ENCODE measurements at regions not wholly inside any gene's neighbourhood (a gene's known extent, or its start where the extent isn't known, plus 50 kb on each side); places are given as distances from the start of the nearest gene placed in this dataset.
"Not testable (repeated sequence)": the region's sequence is repeated elsewhere in the genome, so short reads cannot be mapped to it uniquely, and the experiment has no call there.

DNA sequence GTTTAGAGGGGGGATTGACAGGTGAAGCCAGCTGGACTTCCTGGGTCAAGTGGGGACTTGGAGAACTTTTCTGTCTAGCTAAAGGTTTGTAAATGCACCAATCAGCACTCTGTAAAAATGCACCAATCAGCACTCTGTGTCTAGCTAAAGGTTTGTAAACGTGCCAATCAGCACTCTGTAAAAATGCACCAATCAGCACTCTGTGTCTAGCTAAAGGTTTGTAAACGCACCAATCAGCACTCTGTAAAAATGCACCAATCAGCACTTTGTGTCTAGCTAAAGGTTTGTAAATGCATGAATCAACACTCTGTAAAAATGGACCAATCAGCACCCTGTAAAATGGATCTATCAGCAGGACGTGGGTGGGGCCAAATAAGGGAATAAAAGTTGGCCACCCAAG, 120.1 kb upstream of the AGTR1 start:
- not testable (repeated sequence) for DNase-seq (ENCODE audit: low spot score in 2 of 2); H3K9me3 Mint-ChIP-seq; ATAC-seq; H3K27ac Mint-ChIP-seq; H3K36me3 Mint-ChIP-seq

DNA sequence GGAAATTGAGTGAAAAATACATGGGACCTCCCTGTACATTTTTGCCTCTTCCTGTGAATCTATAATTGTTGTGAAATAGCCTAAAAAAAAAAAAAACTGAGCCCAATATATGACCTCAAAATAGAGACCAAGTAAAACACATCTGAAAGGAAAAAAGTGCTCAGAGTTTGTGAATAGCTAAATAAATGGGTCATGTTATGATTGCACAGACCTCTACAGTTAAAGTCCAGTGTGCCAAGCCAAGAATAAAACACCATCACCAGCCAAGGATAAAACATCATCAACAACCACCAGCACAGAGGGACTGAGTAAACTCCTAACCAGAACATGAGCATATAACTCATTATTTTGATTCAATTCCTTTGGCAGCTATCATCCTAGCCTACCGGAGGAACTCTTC, 115.6 kb upstream of the AGTR1 start:
- no peak for DNase-seq (ENCODE audit: low spot score in 2 of 2)
- no peak for ATAC-seq
- no peak overlapping the region for H3K27ac Mint-ChIP-seq
- no peaks in the 10 kb centered on the region for H3K36me3 Mint-ChIP-seq
- H3K9me3 Mint-ChIP-seq: no peaks in the 10 kb centered on the region

GRCh38 chr3:148583793-148584192, 113.9 kb upstream of the AGTR1 start:
- ATAC-seq (no peak), DNase-seq (ENCODE audit: low spot score in 2 of 2) (no peak)
- Mint-ChIP-seq H3K27ac (no peak overlapping the region), H3K36me3 (no peaks in the 10 kb centered on the region), H3K9me3 (no peaks in the 10 kb centered on the region)

- Mint-ChIP-seq H3K36me3 (no peaks in the 10 kb centered on the region), H3K9me3 (no peaks in the 10 kb centered on the region), H3K27ac (no peak overlapping the region)
- DNase-seq (ENCODE audit: low spot score in 2 of 2): no peak
- no peak for ATAC-seq
Observed at GRCh38 chr3:148584438-148584837, 113.3 kb upstream of the AGTR1 start.

- ATAC-seq: no peak
- Mint-ChIP-seq H3K9me3 (no peaks in the 10 kb centered on the region), H3K27ac (no peak overlapping the region), H3K36me3 (no peaks in the 10 kb centered on the region)
- DNase-seq (ENCODE audit: low spot score in 2 of 2): no peak
Observed at GRCh38 chr3:148585671-148586379, 111.9 kb upstream of the AGTR1 start.

- Mint-ChIP-seq H3K36me3 (no peaks in the 10 kb centered on the region), H3K27ac (no peak overlapping the region), H3K9me3 (no peaks in the 10 kb centered on the region)
- ATAC-seq: no peak
- no peak for DNase-seq (ENCODE audit: low spot score in 2 of 2)
Observed at GRCh38 chr3:148588291-148588690, 109.4 kb upstream of the AGTR1 start.

DNA sequence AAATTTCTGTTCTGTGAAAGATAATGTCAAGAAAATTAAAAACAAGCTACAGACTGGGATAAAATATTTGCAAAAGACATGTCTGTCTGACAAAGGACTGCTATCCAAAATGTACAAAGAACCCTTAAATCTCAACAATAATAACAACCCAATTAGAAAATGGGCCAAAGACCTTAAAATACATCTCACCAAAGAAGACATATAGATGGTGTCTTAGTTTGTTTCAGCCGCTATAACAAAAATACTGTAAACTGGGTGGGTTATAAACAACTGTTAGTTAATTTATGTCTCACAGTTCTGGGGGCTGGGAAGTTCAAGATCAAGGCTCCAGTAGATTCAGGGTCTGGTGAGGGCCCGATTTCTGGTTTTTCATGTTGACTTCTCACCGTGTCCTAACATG, 106.2 kb upstream of the AGTR1 start:
- no peak for DNase-seq (ENCODE audit: low spot score in 2 of 2)
- peaks cover 0 to 4% of the 10 kb centered on the region in 2 donors for H3K9me3 Mint-ChIP-seq

DNA sequence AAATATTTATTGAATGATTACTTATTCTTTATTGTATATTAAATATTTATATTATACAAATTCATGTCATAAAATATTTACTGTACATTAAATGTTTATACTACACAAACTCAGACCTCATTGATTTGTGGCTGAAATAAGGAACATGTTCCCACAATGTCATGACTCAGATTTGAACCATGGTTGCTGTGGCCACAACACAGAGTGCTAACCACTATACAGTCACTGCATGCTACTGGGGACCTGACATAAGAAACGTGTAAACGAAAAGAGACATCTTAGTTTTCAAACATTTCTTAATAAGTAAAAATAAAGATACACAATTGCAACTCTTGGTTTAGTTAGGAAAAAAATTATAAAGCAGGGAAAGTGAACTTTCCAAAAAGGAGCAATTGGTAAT, 99.1 kb upstream of the AGTR1 start:
- no peak overlapping the region for H3K27ac Mint-ChIP-seq
- no peak for DNase-seq (ENCODE audit: low spot score in 2 of 2)
- ATAC-seq: no peak
- H3K9me3 Mint-ChIP-seq: peaks cover 4 to 5% of the 10 kb centered on the region in 2 donors
- no peaks in the 10 kb centered on the region for H3K36me3 Mint-ChIP-seq

More for the DNA sequence above, 106.2 kb upstream of the AGTR1 start:
- Mint-ChIP-seq H3K27ac (no peak overlapping the region), H3K36me3 (no peaks in the 10 kb centered on the region)
- ATAC-seq: no peak

DNA sequence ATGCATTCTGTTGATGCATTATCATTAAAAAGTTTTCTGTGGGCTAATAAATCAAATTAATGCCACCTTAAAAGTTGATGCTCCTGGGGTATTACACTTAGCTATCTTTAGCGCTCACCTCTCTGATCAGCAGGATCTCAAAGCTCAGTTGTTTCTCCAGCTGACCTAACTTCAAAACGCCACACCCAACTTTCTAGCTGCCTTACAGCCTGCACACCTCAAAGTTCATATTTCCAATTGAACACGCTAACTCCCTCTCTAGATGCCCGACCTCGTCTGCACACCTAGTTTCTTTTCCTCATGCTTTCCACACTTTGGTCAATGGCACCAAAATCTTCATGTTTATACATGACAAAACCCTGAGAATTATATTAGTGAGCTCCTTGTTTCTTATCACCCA, 98.2 kb upstream of the AGTR1 start:
- Mint-ChIP-seq H3K36me3 (no peaks in the 10 kb centered on the region), H3K9me3 (peaks cover 4 to 5% of the 10 kb centered on the region in 2 donors), H3K27ac (no peak overlapping the region)
- DNase-seq (ENCODE audit: low spot score in 2 of 2): no peak
- no peak for ATAC-seq

- Mint-ChIP-seq H3K27ac (no peak overlapping the region), H3K36me3 (no peaks in the 10 kb centered on the region), H3K9me3 (peaks cover 4 to 5% of the 10 kb centered on the region in 2 donors)
- ATAC-seq (no peak), DNase-seq (ENCODE audit: low spot score in 2 of 2) (no peak)
Observed at GRCh38 chr3:148600440-148600839, 97.3 kb upstream of the AGTR1 start.

DNA sequence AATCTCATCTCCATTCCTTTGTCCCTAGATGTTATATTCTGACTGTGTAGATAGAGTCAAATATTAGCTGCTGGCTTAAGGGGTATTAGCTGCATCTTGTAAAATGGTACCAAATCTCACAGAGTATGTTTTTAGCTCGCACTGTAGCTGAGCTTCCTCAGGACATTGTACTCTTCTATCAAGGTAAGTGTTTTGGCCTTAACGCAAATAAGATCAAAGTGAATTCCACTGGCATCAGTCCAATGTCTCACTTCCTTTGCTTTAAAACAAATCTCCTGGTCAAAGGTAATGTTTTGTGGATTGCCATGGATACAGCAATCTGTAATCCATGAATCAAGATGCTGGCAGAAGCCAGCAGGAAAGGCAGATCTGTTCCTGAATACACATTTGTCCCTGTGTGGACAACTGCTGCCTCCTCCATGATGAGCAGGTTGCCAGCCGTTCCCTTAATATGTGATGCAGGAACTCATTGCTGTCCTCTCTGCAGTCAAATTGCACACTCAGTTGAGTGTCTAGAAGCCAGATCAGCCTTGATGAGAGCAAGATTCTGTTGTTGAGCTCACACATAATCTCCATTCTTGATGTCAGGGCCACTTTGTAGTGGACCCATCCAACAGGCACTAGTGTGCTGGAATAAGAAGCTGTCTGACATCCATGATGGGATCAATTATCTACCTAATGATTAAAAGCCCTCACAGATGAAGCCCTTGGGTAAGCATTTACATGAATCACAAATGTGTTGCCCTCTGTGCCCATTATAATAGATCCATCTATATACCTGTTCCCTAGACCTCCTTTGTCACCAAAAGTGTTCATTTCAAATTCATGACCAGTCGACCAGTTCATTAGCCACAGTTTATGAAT, 96.6 kb upstream of the AGTR1 start:
- no peak for ATAC-seq
- Mint-ChIP-seq H3K27ac (no peak overlapping the region), H3K36me3 (no peaks in the 10 kb centered on the region)

GRCh38 chr3:148601766-148602685, 95.7 kb upstream of the AGTR1 start:
- peaks cover 0 to 5% of the 10 kb centered on the region in 2 donors for H3K9me3 Mint-ChIP-seq
- no peaks in the 10 kb centered on the region for H3K36me3 Mint-ChIP-seq
- ATAC-seq (no peak), DNase-seq (ENCODE audit: low spot score in 2 of 2) (no peak)
- H3K27ac Mint-ChIP-seq: no peak overlapping the region

More for the DNA sequence above, 96.6 kb upstream of the AGTR1 start:
- H3K9me3 Mint-ChIP-seq: peaks cover 4 to 5% of the 10 kb centered on the region in 2 donors
- no peak for DNase-seq (ENCODE audit: low spot score in 2 of 2)

- ATAC-seq (no peak), DNase-seq (ENCODE audit: low spot score in 2 of 2) (no peak)
- peaks cover 5% of the 10 kb centered on the region in 2 donors for H3K9me3 Mint-ChIP-seq
- H3K36me3 Mint-ChIP-seq: no peaks in the 10 kb centered on the region
- H3K27ac Mint-ChIP-seq: no peak overlapping the region
Observed at GRCh38 chr3:148604270-148605085, 93.2 kb upstream of the AGTR1 start.

- Mint-ChIP-seq H3K36me3 (no peaks in the 10 kb centered on the region), H3K9me3 (peaks cover 5% of the 10 kb centered on the region in 2 donors), H3K27ac (no peak overlapping the region)
- DNase-seq (ENCODE audit: low spot score in 2 of 2) (no peak), ATAC-seq (no peak)
Observed at GRCh38 chr3:148605521-148605920, 92.2 kb upstream of the AGTR1 start.

DNA sequence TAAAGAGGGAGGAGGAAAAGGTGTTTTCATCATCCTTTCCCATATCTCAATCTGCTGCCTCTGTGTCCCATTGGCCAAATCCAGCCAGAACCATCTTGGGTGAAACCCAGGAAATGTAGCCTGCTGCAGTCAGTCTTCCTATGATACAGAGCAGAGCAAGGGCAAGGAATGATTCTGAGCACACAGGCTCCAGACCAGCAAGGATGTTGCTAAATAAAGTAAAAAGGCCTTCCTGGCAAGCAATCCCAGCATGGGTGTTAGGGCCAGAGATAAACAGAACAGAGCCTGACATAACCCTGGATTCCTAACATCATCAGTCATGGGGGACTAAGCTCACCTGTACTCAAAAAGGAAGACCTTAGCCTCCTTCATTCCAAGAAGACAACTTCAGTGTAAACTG, 90.7 kb upstream of the AGTR1 start:
- H3K9me3 Mint-ChIP-seq: peaks cover 0 to 5% of the 10 kb centered on the region in 2 donors
- DNase-seq (ENCODE audit: low spot score in 2 of 2) (no peak), ATAC-seq (no peak)
- H3K36me3 Mint-ChIP-seq: no peaks in the 10 kb centered on the region
- H3K27ac Mint-ChIP-seq: no peak overlapping the region

DNA sequence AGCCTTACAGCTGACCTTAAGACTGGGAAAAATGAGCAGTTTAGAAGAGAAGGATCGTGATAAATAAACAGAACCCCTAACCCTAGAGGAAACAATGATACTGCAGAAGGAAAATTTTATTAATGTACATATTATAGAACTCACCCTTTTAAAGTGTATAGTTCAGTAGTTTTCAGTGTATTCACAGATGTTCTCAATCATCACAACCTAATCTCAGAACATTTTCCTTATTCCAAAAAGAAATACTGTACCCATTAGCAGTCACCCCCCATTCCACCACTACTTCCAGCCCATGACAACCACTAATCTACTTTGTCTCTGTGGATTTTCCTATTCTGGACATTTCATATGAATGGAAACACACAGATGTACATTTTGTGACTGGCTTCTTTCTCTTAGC, 90.2 kb upstream of the AGTR1 start:
- ATAC-seq (no peak), DNase-seq (ENCODE audit: low spot score in 2 of 2) (no peak)
- Mint-ChIP-seq H3K27ac (no peak overlapping the region), H3K9me3 (peaks cover 0 to 5% of the 10 kb centered on the region in 2 donors), H3K36me3 (no peaks in the 10 kb centered on the region)
